ENCODE measurements at regions not wholly inside any gene's neighbourhood (a gene's known extent, or its start where the extent isn't known, plus 50 kb on each side); places are given as distances from the start of the nearest gene placed in this dataset.
"Not testable (repeated sequence)": the region's sequence is repeated elsewhere in the genome, so short reads cannot be mapped to it uniquely, and the experiment has no call there.

GRCh38 chr15:34494084-34494399, 56.4 kb upstream of the GOLGA8A start:
- Histone ChIP-seq H3K79me2 (ENCODE audit: control insufficient read depth, insufficient read depth, low read length, poor library complexity) (no peaks in the 10 kb centered on the region), H3K27ac (ENCODE audit: low read depth, low read length) (no peak overlapping the region), H3K4ac (ENCODE audit: low read depth, low read length) (no peak overlapping the region), H3K9me3 (ENCODE audit: insufficient read depth, low read depth, low read length) (peaks cover 14% of the 10 kb centered on the region), H4K12ac (ENCODE audit: low read depth, low read length) (no peak overlapping the region), H4K8ac (ENCODE audit: low read depth, low read length) (no peak overlapping the region), H3K4me3 (ENCODE audit: low read depth, low read length) (no peak overlapping the region), H2BK12ac (ENCODE audit: low read length) (no peak overlapping the region), H3K18ac (ENCODE audit: low read length) (no peak overlapping the region), H3K79me1 (ENCODE audit: low read length) (no peaks in the 10 kb centered on the region), H3K23ac (ENCODE audit: low read length) (no peak overlapping the region), H3K14ac (ENCODE audit: low read length) (no peak overlapping the region), H2BK5ac (ENCODE audit: low read depth, low read length, poor library complexity) (no peak overlapping the region), H3K4me1 (ENCODE audit: control insufficient read depth in 1 of 2, insufficient read depth in 2 of 2, low read length in 2 of 2) (peaks cover 2 to 7% of the 10 kb centered on the region in 2 experiments), H2BK120ac (ENCODE audit: insufficient read depth, low read length, poor library complexity) (no peak overlapping the region), H4K91ac (ENCODE audit: low read depth, low read length) (no peak overlapping the region), H3K4me2 (ENCODE audit: low read length) (peak overlapping the region; percentile 36), H2AFZ (ENCODE audit: insufficient read depth, low read length, poor library complexity) (no peak overlapping the region), H3K36me3 (ENCODE audit: control insufficient read depth in 1 of 2, insufficient read depth in 2 of 2, low read length in 2 of 2) (no peaks in the 10 kb centered on the region), H2AK5ac (ENCODE audit: low read length) (no peak overlapping the region), H3K9ac (ENCODE audit: low read length) (no peak overlapping the region), H3K27me3 (ENCODE audit: insufficient read depth, low read length) (peaks cover 32% of the 10 kb centered on the region)
- no CpG with 5 or more reads among the region's 20 CpGs for WGBS (ENCODE audit: extremely low coverage, insufficient coverage, insufficient read length)
- DNase-seq: no peak

DNA sequence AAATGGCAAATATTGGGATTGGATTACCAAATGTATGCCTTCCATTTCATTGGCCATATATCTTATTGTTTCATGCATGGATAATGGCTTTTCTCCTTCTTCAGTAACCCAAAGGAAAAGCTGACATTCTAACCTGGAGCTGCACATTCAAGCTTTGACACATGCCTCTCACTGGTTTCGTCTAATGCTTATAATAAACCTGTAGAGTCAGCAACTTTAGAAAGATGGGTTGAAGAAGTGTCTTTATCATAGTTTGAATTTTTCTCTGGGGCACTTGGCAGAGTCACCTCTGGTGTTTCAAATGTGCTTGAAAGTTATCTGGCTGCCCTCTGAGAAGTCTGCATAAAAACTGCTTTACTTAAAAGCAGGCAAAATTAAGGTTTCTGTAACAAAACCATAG, 55.4 kb upstream of the GOLGA8A start:
- WGBS (ENCODE audit: extremely low coverage, insufficient coverage, insufficient read length): no CpG with 5 or more reads among the region's 1 CpG
- no peak for DNase-seq

GRCh38 chr15:34491488-34491887, 53.9 kb upstream of the GOLGA8A start:
- not testable (repeated sequence) for H2BK120ac ChIP-seq (ENCODE audit: insufficient read depth, low read length, poor library complexity); H2AFZ ChIP-seq (ENCODE audit: insufficient read depth, low read length, poor library complexity); H2BK5ac ChIP-seq (ENCODE audit: low read depth, low read length, poor library complexity); H3K36me3 ChIP-seq (ENCODE audit: control insufficient read depth in 1 of 2, insufficient read depth in 2 of 2, low read length in 2 of 2); H3K79me2 ChIP-seq (ENCODE audit: control insufficient read depth, insufficient read depth, low read length, poor library complexity); H2AK5ac ChIP-seq (ENCODE audit: low read length); H4K12ac ChIP-seq (ENCODE audit: low read depth, low read length); H4K91ac ChIP-seq (ENCODE audit: low read depth, low read length); H3K14ac ChIP-seq (ENCODE audit: low read length); H3K79me1 ChIP-seq (ENCODE audit: low read length); H3K4me3 ChIP-seq (ENCODE audit: low read depth, low read length); H3K27ac ChIP-seq (ENCODE audit: low read depth, low read length); H4K8ac ChIP-seq (ENCODE audit: low read depth, low read length); H3K18ac ChIP-seq (ENCODE audit: low read length); DNase-seq; H3K4me1 ChIP-seq (ENCODE audit: control insufficient read depth in 1 of 2, insufficient read depth in 2 of 2, low read length in 2 of 2); H3K4ac ChIP-seq (ENCODE audit: low read depth, low read length); H3K9ac ChIP-seq (ENCODE audit: low read length); H2BK12ac ChIP-seq (ENCODE audit: low read length); H3K23ac ChIP-seq (ENCODE audit: low read length); H3K4me2 ChIP-seq (ENCODE audit: low read length)
- WGBS (ENCODE audit: extremely low coverage, insufficient coverage, insufficient read length): no CpG with 5 or more reads among the region's 1 CpG
- Histone ChIP-seq H3K27me3 (ENCODE audit: insufficient read depth, low read length) (peaks cover 32% of the 10 kb centered on the region), H3K9me3 (ENCODE audit: insufficient read depth, low read depth, low read length) (peaks cover 14% of the 10 kb centered on the region)

More for the DNA sequence above, 55.4 kb upstream of the GOLGA8A start:
- Histone ChIP-seq H3K9ac (ENCODE audit: low read length) (no peak overlapping the region), H4K91ac (ENCODE audit: low read depth, low read length) (no peak overlapping the region), H4K12ac (ENCODE audit: low read depth, low read length) (no peak overlapping the region), H2AFZ (ENCODE audit: insufficient read depth, low read length, poor library complexity) (no peak overlapping the region), H2BK120ac (ENCODE audit: insufficient read depth, low read length, poor library complexity) (no peak overlapping the region), H3K4me3 (ENCODE audit: low read depth, low read length) (no peak overlapping the region), H3K79me2 (ENCODE audit: control insufficient read depth, insufficient read depth, low read length, poor library complexity) (no peaks in the 10 kb centered on the region), H4K8ac (ENCODE audit: low read depth, low read length) (no peak overlapping the region), H3K79me1 (ENCODE audit: low read length) (no peaks in the 10 kb centered on the region), H2BK12ac (ENCODE audit: low read length) (no peak overlapping the region), H3K23ac (ENCODE audit: low read length) (no peak overlapping the region), H3K36me3 (ENCODE audit: control insufficient read depth in 1 of 2, insufficient read depth in 2 of 2, low read length in 2 of 2) (no peaks in the 10 kb centered on the region), H3K27ac (ENCODE audit: low read depth, low read length) (no peak overlapping the region), H3K4ac (ENCODE audit: low read depth, low read length) (no peak overlapping the region), H3K14ac (ENCODE audit: low read length) (no peak overlapping the region), H3K4me1 (ENCODE audit: control insufficient read depth in 1 of 2, insufficient read depth in 2 of 2, low read length in 2 of 2) (peaks cover 2 to 7% of the 10 kb centered on the region in 2 experiments), H2BK5ac (ENCODE audit: low read depth, low read length, poor library complexity) (no peak overlapping the region), H3K4me2 (ENCODE audit: low read length) (no peak overlapping the region), H2AK5ac (ENCODE audit: low read length) (no peak overlapping the region), H3K18ac (ENCODE audit: low read length) (no peak overlapping the region), H3K9me3 (ENCODE audit: insufficient read depth, low read depth, low read length) (peaks cover 14% of the 10 kb centered on the region), H3K27me3 (ENCODE audit: insufficient read depth, low read length) (peaks cover 32% of the 10 kb centered on the region)

DNA sequence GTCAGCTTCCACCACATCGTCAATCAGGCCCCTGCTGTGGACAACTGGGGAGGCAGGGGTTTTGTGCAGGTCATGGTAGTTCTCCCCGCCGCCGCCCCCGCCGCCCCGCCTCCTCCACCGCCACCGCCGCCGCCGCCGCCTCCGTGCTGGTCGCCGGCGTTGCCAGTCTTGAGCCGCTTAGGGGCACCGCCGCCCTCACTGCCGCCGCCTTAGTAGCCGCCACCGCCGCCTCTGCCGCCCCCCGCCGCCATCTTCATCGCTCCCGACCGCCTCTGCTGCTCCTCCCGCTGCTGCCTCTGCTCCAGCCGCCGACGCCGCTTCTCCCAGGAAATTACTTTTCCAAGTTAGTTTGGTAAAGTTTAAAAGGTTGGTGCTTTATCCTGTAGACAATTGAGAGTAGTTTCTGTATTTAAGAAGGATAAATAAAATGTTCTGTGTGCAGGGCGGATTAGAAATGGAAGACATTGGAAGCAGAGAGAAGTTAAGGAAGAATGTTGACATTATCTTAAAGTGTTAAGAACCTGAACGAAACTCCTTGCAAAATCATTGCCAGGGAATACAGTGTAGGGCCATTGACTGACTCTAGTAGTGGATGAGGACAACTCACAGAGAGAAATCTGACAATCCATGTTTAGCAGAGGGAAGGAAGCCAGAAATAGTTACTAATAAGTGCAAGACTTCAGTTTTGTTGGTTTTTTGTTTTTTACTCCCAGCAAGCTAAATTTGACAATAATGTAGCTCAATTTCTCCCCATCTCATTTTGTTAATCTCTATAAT, 53.0 kb upstream of the GOLGA8A start:
- Histone ChIP-seq H3K79me1 (ENCODE audit: low read length) (no peaks in the 10 kb centered on the region), H2BK5ac (ENCODE audit: low read depth, low read length, poor library complexity) (no peak overlapping the region), H3K23ac (ENCODE audit: low read length) (no peak overlapping the region), H2BK120ac (ENCODE audit: insufficient read depth, low read length, poor library complexity) (no peak overlapping the region), H3K14ac (ENCODE audit: low read length) (no peak overlapping the region), H3K4me1 (ENCODE audit: control insufficient read depth in 1 of 2, insufficient read depth in 2 of 2, low read length in 2 of 2) (peaks cover 2 to 7% of the 10 kb centered on the region in 2 experiments), H3K36me3 (ENCODE audit: control insufficient read depth in 1 of 2, insufficient read depth in 2 of 2, low read length in 2 of 2) (no peaks in the 10 kb centered on the region), H2AK5ac (ENCODE audit: low read length) (no peak overlapping the region), H3K4me3 (ENCODE audit: low read depth, low read length) (no peak overlapping the region), H3K27me3 (ENCODE audit: insufficient read depth, low read length) (peaks cover 30% of the 10 kb centered on the region), H2AFZ (ENCODE audit: insufficient read depth, low read length, poor library complexity) (no peak overlapping the region), H2BK12ac (ENCODE audit: low read length) (no peak overlapping the region), H3K27ac (ENCODE audit: low read depth, low read length) (no peak overlapping the region), H3K79me2 (ENCODE audit: control insufficient read depth, insufficient read depth, low read length, poor library complexity) (no peaks in the 10 kb centered on the region), H3K4ac (ENCODE audit: low read depth, low read length) (no peak overlapping the region), H4K91ac (ENCODE audit: low read depth, low read length) (no peak overlapping the region), H3K4me2 (ENCODE audit: low read length) (peak overlapping the region; percentile 15), H3K18ac (ENCODE audit: low read length) (no peak overlapping the region), H3K9ac (ENCODE audit: low read length) (no peak overlapping the region), H4K12ac (ENCODE audit: low read depth, low read length) (no peak overlapping the region), H3K9me3 (ENCODE audit: insufficient read depth, low read depth, low read length) (peaks cover 11% of the 10 kb centered on the region), H4K8ac (ENCODE audit: low read depth, low read length) (no peak overlapping the region)
- DNase-seq: no peak
- WGBS (ENCODE audit: extremely low coverage, insufficient coverage, insufficient read length): no CpG with 5 or more reads among the region's 38 CpGs
